ENCODE measurements at regions not wholly inside any gene's neighbourhood (a gene's known extent, or its start where the extent isn't known, plus 50 kb on each side); places are given as distances from the start of the nearest gene placed in this dataset.

DNA sequence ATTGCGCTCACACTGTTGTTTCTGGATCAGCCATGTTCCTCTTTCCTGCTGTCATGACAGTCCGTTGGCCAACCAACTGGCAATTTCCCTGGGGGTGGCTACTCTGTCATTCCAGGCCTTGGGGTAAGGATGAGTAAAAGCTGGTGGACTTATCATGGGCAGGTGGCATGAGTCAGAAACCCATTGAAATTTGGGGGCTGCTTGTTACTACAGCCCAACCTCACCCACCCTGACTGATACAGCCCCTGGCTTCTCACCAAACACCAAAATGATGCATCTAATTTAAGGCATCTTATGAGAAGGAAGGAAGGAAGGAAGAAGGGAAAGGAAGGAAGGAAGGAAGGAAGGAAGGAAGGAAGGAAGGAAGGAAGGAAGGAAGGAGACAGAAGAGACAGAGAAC is 53.9 kb upstream of the CRHR1 start:
- DNase-seq: no peak

GRCh38 chr17:45731459-45731858 is 52.7 kb upstream of the CRHR1 start:
- DNase-seq: no peak

- no peak for DNase-seq
Measured at GRCh38 chr17:45732926-45733505, 51.1 kb upstream of the CRHR1 start.

DNA sequence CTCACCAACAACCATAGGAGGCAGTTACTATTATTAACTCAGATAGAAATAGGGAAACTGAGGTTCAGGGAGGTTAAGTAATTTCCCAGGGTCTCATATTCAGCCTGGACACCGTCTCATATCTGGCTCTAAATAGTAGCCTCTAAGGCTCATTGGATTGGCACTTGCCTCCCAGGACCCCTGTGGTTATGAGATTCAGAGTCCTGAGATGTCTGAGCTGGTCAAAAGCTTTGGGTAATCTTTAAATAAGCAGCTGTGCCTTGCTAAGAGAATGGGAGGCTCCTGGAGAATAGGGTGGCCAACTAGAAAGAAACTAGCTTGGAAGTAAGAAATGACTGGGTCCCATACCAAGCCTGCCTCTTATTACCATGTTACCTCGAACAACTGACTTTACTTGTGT is 50.3 kb upstream of the CRHR1 start:
- no peak for DNase-seq
